ENCODE measurements at regions not wholly inside any gene's neighbourhood (a gene's known extent, or its start where the extent isn't known, plus 50 kb on each side); places are given as distances from the start of the nearest gene placed in this dataset.
"Not testable (repeated sequence)": the region's sequence is repeated elsewhere in the genome, so short reads cannot be mapped to it uniquely, and the experiment has no call there.

- CTCF ChIA-PET (ENCODE audit: low intra/inter-chr PET ratio); in situ Hi-C loops (cut with MboI); POLR2A ChIA-PET; H2AFZ ChIP-seq (ENCODE audit: low read depth, low read length); H4K20me1 ChIP-seq (replicated peaks; ENCODE audit: control insufficient read depth, insufficient read depth, low read length); H3K4me3 ChIP-seq; H3K9me1 ChIP-seq (ENCODE audit: control insufficient read depth, insufficient read depth, low read length); H3K4me1 ChIP-seq (replicated peaks in 1 of 2; ENCODE audit: control insufficient read depth in 2 of 2, insufficient read depth in 2 of 2, low read length in 2 of 2); H3K9me3 ChIP-seq (replicated peaks; ENCODE audit: control insufficient read depth, insufficient read depth, low read depth, low read length); H3K27me3 ChIP-seq (ENCODE audit: control insufficient read depth in 2 of 2, insufficient read depth in 2 of 2, low read length in 2 of 2); H3K27ac ChIP-seq (ENCODE audit: extremely low read depth, low read depth, low read length); H3K4me2 ChIP-seq (ENCODE audit: insufficient read depth, low read length); H3K36me3 ChIP-seq (ENCODE audit: control insufficient read depth, insufficient read depth, low read length); FAIRE-seq; intact Hi-C loops (cut with micrococcal nuclease); DNase-seq (ENCODE audit: extremely low read depth in 1 of 4, low spot score in 3 of 4); ATAC-seq; H3K9ac ChIP-seq (ENCODE audit: insufficient read depth in 1 of 2, low read depth in 2 of 2, low read length in 2 of 2); H3K79me2 ChIP-seq (ENCODE audit: control insufficient read depth, insufficient read depth, low read length); BruUV-seq (replicated peaks): not testable (repeated sequence)
- WGBS (ENCODE audit: insufficient coverage, low coverage, missing lambda C conversion rate): 0% methylated on average over 6 of the region's 10 CpGs
- peak in 1 of 2 experiments; percentile 72; a peak in 1 of 4 replicates for TF ChIP-seq FOXA3 (CRISPR knock-in tag; conservative IDR thresholded peaks at IDR 0.05 in 1 of 2, IDR thresholded peaks at IDR 0.05 in 1 of 2)
These were observed 601.5 kb upstream of the TBX3 start for GRCh38 chr12:115285429-115285828.

- Histone ChIP-seq H3K4me2 (ENCODE audit: insufficient read depth, low read length) (no peak overlapping the region), H3K9me3 (replicated peaks; ENCODE audit: control insufficient read depth, insufficient read depth, low read depth, low read length) (no peaks in the 10 kb centered on the region), H3K27ac (ENCODE audit: extremely low read depth, low read depth, low read length) (no peak overlapping the region), H3K36me3 (ENCODE audit: control insufficient read depth, insufficient read depth, low read length) (no peaks in the 10 kb centered on the region), H3K4me1 (replicated peaks in 1 of 2; ENCODE audit: control insufficient read depth in 2 of 2, insufficient read depth in 2 of 2, low read length in 2 of 2) (no peaks in the 10 kb centered on the region), H3K27me3 (ENCODE audit: control insufficient read depth in 2 of 2, insufficient read depth in 2 of 2, low read length in 2 of 2) (no peaks in the 10 kb centered on the region), H4K20me1 (replicated peaks; ENCODE audit: control insufficient read depth, insufficient read depth, low read length) (no peaks in the 10 kb centered on the region), H2AFZ (ENCODE audit: low read depth, low read length) (no peak overlapping the region), H3K9ac (ENCODE audit: insufficient read depth in 1 of 2, low read depth in 2 of 2, low read length in 2 of 2) (no peak overlapping the region), H3K9me1 (ENCODE audit: control insufficient read depth, insufficient read depth, low read length) (no peaks in the 10 kb centered on the region), H3K79me2 (ENCODE audit: control insufficient read depth, insufficient read depth, low read length) (no peaks in the 10 kb centered on the region), H3K4me3 (no peak overlapping the region)
- no peak for ATAC-seq
- in situ Hi-C loops (cut with MboI): no loop called here
- POLR2A ChIA-PET: interaction anchor here (0.6 kb wide), 2 partner anchors 234 to 420 kb away, joined by 3 read pairs; no protein-coding TSS in a partner anchor
- 0% methylated on average over 2 of the region's 2 CpGs for WGBS (ENCODE audit: insufficient coverage, low coverage, missing lambda C conversion rate)
- CTCF ChIA-PET (ENCODE audit: low intra/inter-chr PET ratio): no interaction called here
- FAIRE-seq: no peak
- intact Hi-C loops (cut with micrococcal nuclease): no loop called here
- no TSS peak for BruUV-seq (replicated peaks)
- TF ChIP-seq SMAD4 (CRISPR knock-in tag; conservative IDR thresholded peaks at IDR 0.05) (no peak), TFE3 (CRISPR knock-in tag; IDR thresholded peaks at IDR 0.05) (no peak), NONO (IDR thresholded peaks at IDR 0.05; ENCODE audit: low read depth in 2 of 2, low read length in 1 of 2) (no peak), ZNF785 (CRISPR knock-in tag; IDR thresholded peaks at IDR 0.05) (no peak), GATAD2B (IDR thresholded peaks at IDR 0.05; ENCODE audit: borderline replicate concordance) (no peak), POLR2G (IDR thresholded peaks at IDR 0.05; ENCODE audit: low read depth, low read length) (no peak), SMARCA5 (IDR thresholded peaks at IDR 0.05) (no peak), CGGBP1 (CRISPR knock-in tag; IDR thresholded peaks at IDR 0.05) (no peak), GMEB1 (CRISPR knock-in tag; IDR thresholded peaks at IDR 0.05) (no peak), ZNF780A (CRISPR knock-in tag; IDR thresholded peaks at IDR 0.05) (no peak), DIDO1 (tag; IDR thresholded peaks at IDR 0.05; ENCODE audit: low read depth) (no peak)
- DNase-seq (ENCODE audit: extremely low read depth in 1 of 4, low spot score in 3 of 4): no peak
These were observed 589.5 kb upstream of the TBX3 start for GRCh38 chr12:115273456-115273855.

Measured in K562 (cell line).